ENCODE measurements at regions not wholly inside any gene's neighbourhood (a gene's known extent, or its start where the extent isn't known, plus 50 kb on each side); places are given as distances from the start of the nearest gene placed in this dataset.

- ChIA-PET CTCF (ENCODE audit: low intra/inter-chr PET ratio) (no interaction called here), POLR2A (interaction anchor here (1.5 kb wide), 1 partner anchor 9 kb away, joined by 3 read pairs; no protein-coding TSS in a partner anchor)
- Histone ChIP-seq H3K27me3 (ENCODE audit: control insufficient read depth in 2 of 2, insufficient read depth in 2 of 2, low read length in 2 of 2) (no peaks in the 10 kb centered on the region), H3K9me3 (replicated peaks; ENCODE audit: control insufficient read depth, insufficient read depth, low read depth, low read length) (no peaks in the 10 kb centered on the region), H3K4me1 (replicated peaks in 1 of 2; ENCODE audit: control insufficient read depth in 2 of 2, insufficient read depth in 2 of 2, low read length in 2 of 2) (no peaks in the 10 kb centered on the region; a peak in 1 of 5 replicates), H3K4me3 (no peak overlapping the region), H3K9ac (ENCODE audit: insufficient read depth in 1 of 2, low read depth in 2 of 2, low read length in 2 of 2) (no peak overlapping the region), H3K79me2 (ENCODE audit: control insufficient read depth, insufficient read depth, low read length) (no peaks in the 10 kb centered on the region), H3K27ac (ENCODE audit: extremely low read depth, low read depth, low read length) (no peak overlapping the region), H3K4me2 (ENCODE audit: insufficient read depth, low read length) (no peak overlapping the region), H3K36me3 (ENCODE audit: control insufficient read depth, insufficient read depth, low read length) (no peaks in the 10 kb centered on the region), H2AFZ (ENCODE audit: low read depth, low read length) (no peak overlapping the region), H4K20me1 (replicated peaks; ENCODE audit: control insufficient read depth, insufficient read depth, low read length) (no peaks in the 10 kb centered on the region), H3K9me1 (ENCODE audit: control insufficient read depth, insufficient read depth, low read length) (no peaks in the 10 kb centered on the region)
- DNase-seq (ENCODE audit: extremely low read depth in 1 of 4, low spot score in 3 of 4) (no peak), ATAC-seq (no peak), FAIRE-seq (no peak)
- intact Hi-C loops (cut with micrococcal nuclease) (no loop called here), in situ Hi-C loops (cut with MboI) (no loop called here)
- BruUV-seq (replicated peaks) = no TSS peak
- TF ChIP-seq CHD7 (IDR thresholded peaks at IDR 0.05; ENCODE audit: low read depth, low read length) (no peak), ZC3H4 (CRISPR knock-in tag; IDR thresholded peaks at IDR 0.05; ENCODE audit: borderline replicate concordance) (no peak), HNRNPH1 (optimal IDR thresholded peaks at IDR 0.05; ENCODE audit: low read depth, low read length) (no peak), CBX5 (IDR thresholded peaks at IDR 0.05; ENCODE audit: borderline replicate concordance, low read depth) (no peak), ARHGAP35 (IDR thresholded peaks at IDR 0.05; ENCODE audit: partially characterized antibody) (no peak)
Measured at GRCh38 chr10:91341686-91342085, 68.5 kb upstream of the HECTD2 start.
